ENCODE measurements at regions not wholly inside any gene's neighbourhood (a gene's known extent, or its start where the extent isn't known, plus 50 kb on each side); places are given as distances from the start of the nearest gene placed in this dataset.
A peak's percentile ranks its signal among the peaks of the same experiment; 100 is the strongest.

GRCh38 chr2:13474538-13474937 is 757.8 kb downstream of the TRIB2 start:
- no peak for TF ChIP-seq CTCF (IDR thresholded peaks at IDR 0.05; ENCODE audit: borderline replicate concordance, control extremely low read depth, extremely low read depth, insufficient read depth, missing control alignments)
- DNase-seq (ENCODE audit: low spot score) = no peak
- in situ Hi-C loops (cut with MboI; ENCODE audit: low sequenced_read_pairs, unreplicated experiment) = no loop called here

- in situ Hi-C loops (cut with MboI; ENCODE audit: low sequenced_read_pairs, unreplicated experiment) = no loop called here
- no peak for TF ChIP-seq CTCF (IDR thresholded peaks at IDR 0.05; ENCODE audit: borderline replicate concordance, control extremely low read depth, extremely low read depth, insufficient read depth, missing control alignments)
- DNase-seq (ENCODE audit: low spot score) = peak; percentile 2
Measured at GRCh38 chr2:13480057-13480456, 763.3 kb downstream of the TRIB2 start.

- no peak for TF ChIP-seq CTCF (IDR thresholded peaks at IDR 0.05; ENCODE audit: borderline replicate concordance, control extremely low read depth, extremely low read depth, insufficient read depth, missing control alignments)
- in situ Hi-C loops (cut with MboI; ENCODE audit: low sequenced_read_pairs, unreplicated experiment) = no loop called here
- no peak for DNase-seq (ENCODE audit: low spot score)
Measured at GRCh38 chr2:13481201-13481600, 764.5 kb downstream of the TRIB2 start.

GRCh38 chr2:13485256-13485655 is 768.5 kb downstream of the TRIB2 start:
- TF ChIP-seq CTCF (IDR thresholded peaks at IDR 0.05; ENCODE audit: borderline replicate concordance, control extremely low read depth, extremely low read depth, insufficient read depth, missing control alignments) = no peak
- in situ Hi-C loops (cut with MboI; ENCODE audit: low sequenced_read_pairs, unreplicated experiment) = no loop called here
- DNase-seq (ENCODE audit: low spot score) = no peak

GRCh38 chr2:13488965-13489364 is 772.2 kb downstream of the TRIB2 start:
- no peak for TF ChIP-seq CTCF (IDR thresholded peaks at IDR 0.05; ENCODE audit: borderline replicate concordance, control extremely low read depth, extremely low read depth, insufficient read depth, missing control alignments)
- no peak for DNase-seq (ENCODE audit: low spot score)
- in situ Hi-C loops (cut with MboI; ENCODE audit: low sequenced_read_pairs, unreplicated experiment) = no loop called here

GRCh38 chr2:13492262-13492661 is 775.5 kb downstream of the TRIB2 start:
- no peak for TF ChIP-seq CTCF (IDR thresholded peaks at IDR 0.05; ENCODE audit: borderline replicate concordance, control extremely low read depth, extremely low read depth, insufficient read depth, missing control alignments)
- in situ Hi-C loops (cut with MboI; ENCODE audit: low sequenced_read_pairs, unreplicated experiment) = no loop called here
- DNase-seq (ENCODE audit: low spot score) = no peak

GRCh38 chr2:13495051-13495450 is 778.3 kb downstream of the TRIB2 start:
- peak; percentile 2 for DNase-seq (ENCODE audit: low spot score)
- no peak for TF ChIP-seq CTCF (IDR thresholded peaks at IDR 0.05; ENCODE audit: borderline replicate concordance, control extremely low read depth, extremely low read depth, insufficient read depth, missing control alignments)
- in situ Hi-C loops (cut with MboI; ENCODE audit: low sequenced_read_pairs, unreplicated experiment) = no loop called here
